T-helper 2 cell (primary cell): ENCODE measurements at regions not wholly inside any gene's neighbourhood (a gene's known extent, or its start where the extent isn't known, plus 50 kb on each side); places are given as distances from the start of the nearest gene placed in this dataset.
"Not testable (repeated sequence)": the region's sequence is repeated elsewhere in the genome, so short reads cannot be mapped to it uniquely, and the experiment has no call there.

Experiments used
- DNase-seq, 5 experiments: peaks; one replicate each; pipeline versions ENCODE4 v3.0.0 to v3.0.0-alpha.2; 2012 to 2022

- DNase-seq, result no peak
These were observed 1238.8 kb downstream of the CDH11 start for GRCh38 chr16:63883091-63883490.

- DNase-seq, result no peak
These were observed 1239.3 kb downstream of the CDH11 start for GRCh38 chr16:63882576-63882975.

GRCh38 chr16:63880948-63881347 is 1240.9 kb downstream of the CDH11 start:
- DNase-seq, result no peak

- no peak for DNase-seq
These were observed 1244.5 kb downstream of the CDH11 start for GRCh38 chr16:63877401-63877800.

- no peak for DNase-seq
These were observed 1245.8 kb downstream of the CDH11 start for GRCh38 chr16:63876103-63876502.

GRCh38 chr16:63860700-63861099 is 1261.2 kb downstream of the CDH11 start:
- not testable (repeated sequence) for DNase-seq

- DNase-seq, result no peak
These were observed 1265.3 kb downstream of the CDH11 start for GRCh38 chr16:63856537-63856936.

GRCh38 chr16:63850979-63851378 is 1270.9 kb downstream of the CDH11 start:
- no peak for DNase-seq

- DNase-seq, result no peak
These were observed 1280.6 kb downstream of the CDH11 start for GRCh38 chr16:63841271-63841670.

GRCh38 chr16:63830061-63830460 is 1291.8 kb downstream of the CDH11 start:
- DNase-seq, result no peak

- no peak for DNase-seq
These were observed 1299.0 kb downstream of the CDH11 start for GRCh38 chr16:63822818-63823217.

- no peak for DNase-seq
These were observed 1305.6 kb downstream of the CDH11 start for GRCh38 chr16:63816276-63816675.

- DNase-seq, result no peak
These were observed 1308.0 kb downstream of the CDH11 start for GRCh38 chr16:63813862-63814261.

GRCh38 chr16:63808730-63809129 is 1313.1 kb downstream of the CDH11 start:
- DNase-seq, result no peak

- DNase-seq, result no peak
These were observed 1314.9 kb downstream of the CDH11 start for GRCh38 chr16:63806794-63807506.

GRCh38 chr16:63804126-63804525 is 1317.7 kb downstream of the CDH11 start:
- no peak for DNase-seq

- no peak for DNase-seq
These were observed 1332.3 kb downstream of the CDH11 start for GRCh38 chr16:63789603-63790002.

- no peak for DNase-seq
These were observed 1334.8 kb downstream of the CDH11 start for GRCh38 chr16:63787014-63787413.

GRCh38 chr16:63785170-63785569 is 1336.7 kb downstream of the CDH11 start:
- no peak for DNase-seq

GRCh38 chr16:63776437-63776836 is 1345.4 kb downstream of the CDH11 start:
- no peak for DNase-seq

GRCh38 chr16:63776034-63776433 is 1345.8 kb downstream of the CDH11 start:
- no peak for DNase-seq

- DNase-seq, result no peak
These were observed 1347.6 kb downstream of the CDH11 start for GRCh38 chr16:63774302-63774701.

GRCh38 chr16:63769211-63769610 is 1352.7 kb downstream of the CDH11 start:
- no peak for DNase-seq

- not testable (repeated sequence) for DNase-seq
These were observed 1361.6 kb downstream of the CDH11 start for GRCh38 chr16:63760246-63760645.

GRCh38 chr16:63752347-63752746 is 1369.5 kb downstream of the CDH11 start:
- DNase-seq, result no peak
